ENCODE measurements at regions not wholly inside any gene's neighbourhood (a gene's known extent, or its start where the extent isn't known, plus 50 kb on each side); places are given as distances from the start of the nearest gene placed in this dataset.
A peak's percentile ranks its signal among the peaks of the same experiment; 100 is the strongest.
"Not testable (repeated sequence)": the region's sequence is repeated elsewhere in the genome, so short reads cannot be mapped to it uniquely, and the experiment has no call there.

DNA sequence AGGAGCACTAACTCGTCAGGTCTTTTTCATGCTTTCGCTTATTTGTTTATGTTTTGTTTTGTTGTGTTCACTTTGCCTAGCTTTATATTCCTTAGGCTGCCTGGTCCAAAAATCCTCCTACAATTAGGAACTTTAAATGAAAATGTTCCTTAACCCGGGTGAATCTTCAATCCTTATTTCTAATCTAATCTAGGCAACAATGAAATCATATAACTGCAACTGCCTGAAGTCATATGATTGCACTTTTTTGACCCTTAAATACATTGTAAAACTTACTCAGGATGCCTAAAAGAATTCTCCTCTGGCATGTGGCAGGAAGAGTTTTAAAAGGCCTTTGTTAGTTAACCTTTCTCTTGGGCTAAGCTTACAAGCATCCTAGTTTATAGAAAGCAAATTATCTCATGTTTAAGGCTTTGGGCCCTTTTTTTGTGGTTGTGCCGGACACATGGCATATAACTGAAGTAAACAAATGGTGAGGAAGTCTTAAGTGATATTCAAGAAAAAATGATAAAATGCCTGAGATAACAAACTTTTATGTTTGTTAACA is 279.4 kb downstream of the FAT4 start:
- H3K27me3 ChIP-seq = no peaks in the 10 kb centered on the region
- no peak overlapping the region for H3K4me3 ChIP-seq
- H3K36me3 ChIP-seq = no peaks in the 10 kb centered on the region
- no peaks in the 10 kb centered on the region for H3K9me3 ChIP-seq
- DNase-seq = no peak

DNA sequence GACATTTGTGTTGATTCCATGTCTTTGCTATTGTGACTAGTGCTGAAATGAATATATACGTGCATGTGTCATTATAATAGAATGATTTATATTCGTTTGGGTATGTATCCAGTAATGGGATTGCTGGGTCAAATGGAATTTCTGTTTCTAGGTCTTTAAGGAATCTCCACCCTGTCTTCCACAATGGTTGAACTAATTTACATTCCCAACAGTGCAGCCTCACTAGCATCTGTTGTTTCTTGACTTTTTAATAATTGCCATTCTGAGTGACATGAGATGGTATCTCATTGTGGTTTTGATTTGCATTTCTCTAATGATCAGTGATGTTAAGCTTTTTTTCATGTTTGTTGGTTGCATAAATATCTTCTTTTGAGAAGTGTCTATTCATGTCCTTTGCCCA is 291.2 kb downstream of the FAT4 start:
- not testable (repeated sequence) for H3K4me3 ChIP-seq, H3K9me3 ChIP-seq, H3K27me3 ChIP-seq, H3K36me3 ChIP-seq, DNase-seq

- Histone ChIP-seq H3K4me3 (peak overlapping the region; percentile 2), H3K9me3 (no peaks in the 10 kb centered on the region), H3K36me3 (no peaks in the 10 kb centered on the region), H3K27me3 (no peaks in the 10 kb centered on the region)
- DNase-seq = no peak
Observed at GRCh38 chr4:125620066-125620860, 305.5 kb downstream of the FAT4 start.

- no peaks in the 10 kb centered on the region for H3K9me3 ChIP-seq
- no peak for DNase-seq
- H3K4me3 ChIP-seq = no peak overlapping the region
- no peaks in the 10 kb centered on the region for H3K27me3 ChIP-seq
- no peaks in the 10 kb centered on the region for H3K36me3 ChIP-seq
Observed at GRCh38 chr4:125624951-125625350, 310.2 kb downstream of the FAT4 start.

DNA sequence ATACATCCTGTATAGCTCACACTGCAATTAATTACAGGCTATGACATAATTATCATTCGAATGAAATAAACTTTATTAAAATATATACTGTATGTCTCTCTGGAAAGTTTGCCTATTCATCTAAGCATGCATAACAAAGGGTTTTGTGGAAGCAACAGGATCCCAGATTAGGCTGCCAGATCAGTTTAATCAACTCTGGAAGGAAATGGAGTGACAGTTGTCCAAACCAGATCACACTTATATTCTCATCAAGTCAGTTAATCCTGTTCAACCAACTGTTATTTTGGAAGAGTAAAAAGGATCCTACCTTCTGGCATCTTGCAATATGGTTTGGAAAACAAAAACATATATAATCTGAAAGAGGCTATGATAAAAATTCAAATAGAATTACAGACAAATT is 312.2 kb downstream of the FAT4 start:
- DNase-seq = no peak
- Histone ChIP-seq H3K4me3 (no peak overlapping the region), H3K36me3 (no peaks in the 10 kb centered on the region), H3K27me3 (no peaks in the 10 kb centered on the region), H3K9me3 (no peaks in the 10 kb centered on the region)

DNA sequence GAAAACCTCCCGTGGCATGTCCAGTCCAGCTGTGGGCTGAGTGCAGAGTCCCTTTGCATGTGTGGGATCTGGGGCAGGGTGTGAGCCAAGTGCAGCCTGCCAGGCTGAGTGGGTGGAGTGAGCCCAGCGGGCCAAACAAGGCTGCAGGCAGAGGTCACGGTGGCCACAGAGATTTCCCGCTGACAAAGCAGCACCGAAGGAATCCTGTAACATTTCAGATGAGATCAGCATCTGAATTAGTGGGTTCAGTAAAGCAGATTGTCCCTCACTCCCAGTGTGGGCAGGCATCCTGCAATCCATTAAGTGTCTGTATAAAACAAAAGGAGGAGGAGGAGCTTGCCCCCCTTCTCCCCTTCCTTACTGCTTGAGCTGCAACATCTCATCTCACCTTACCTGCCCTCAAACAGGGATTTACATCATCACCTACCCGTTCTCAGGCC is 324.4 kb downstream of the FAT4 start:
- peak; percentile 26 for DNase-seq
- Histone ChIP-seq H3K27me3 (no peaks in the 10 kb centered on the region), H3K4me3 (no peak overlapping the region), H3K36me3 (no peaks in the 10 kb centered on the region), H3K9me3 (no peaks in the 10 kb centered on the region)

GRCh38 chr4:125641611-125642010 is 326.9 kb downstream of the FAT4 start:
- Histone ChIP-seq H3K4me3 (no peak overlapping the region), H3K36me3 (no peaks in the 10 kb centered on the region), H3K9me3 (no peaks in the 10 kb centered on the region), H3K27me3 (no peaks in the 10 kb centered on the region)
- no peak for DNase-seq

GRCh38 chr4:125642645-125643044 is 327.9 kb downstream of the FAT4 start:
- Histone ChIP-seq H3K36me3 (no peaks in the 10 kb centered on the region), H3K27me3 (no peaks in the 10 kb centered on the region), H3K9me3 (no peaks in the 10 kb centered on the region), H3K4me3 (no peak overlapping the region)
- no peak for DNase-seq

GRCh38 chr4:125649452-125649851 is 334.7 kb downstream of the FAT4 start:
- no peaks in the 10 kb centered on the region for H3K27me3 ChIP-seq
- no peaks in the 10 kb centered on the region for H3K36me3 ChIP-seq
- H3K9me3 ChIP-seq = no peaks in the 10 kb centered on the region
- no peak for DNase-seq
- no peak overlapping the region for H3K4me3 ChIP-seq

DNA sequence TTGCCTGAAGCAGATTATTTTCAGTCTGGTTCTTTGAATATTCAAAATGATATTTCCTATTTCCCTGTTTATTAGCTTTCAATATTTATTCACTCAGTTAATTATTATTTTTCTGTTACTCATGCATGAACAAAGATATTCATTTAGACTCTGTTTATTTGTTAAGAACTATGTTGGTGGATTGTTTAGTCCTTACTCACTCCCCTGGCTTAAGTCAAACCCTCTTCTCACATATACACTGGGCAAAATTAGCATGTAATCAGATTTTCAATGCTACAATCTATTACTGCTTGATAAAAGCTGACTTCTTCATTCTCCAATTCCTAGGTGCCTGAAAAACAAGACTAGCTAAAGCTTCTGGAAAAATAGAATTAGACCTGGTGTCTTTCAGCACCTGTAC is 335.8 kb downstream of the FAT4 start:
- no peak overlapping the region for H3K4me3 ChIP-seq
- no peaks in the 10 kb centered on the region for H3K36me3 ChIP-seq
- no peaks in the 10 kb centered on the region for H3K27me3 ChIP-seq
- H3K9me3 ChIP-seq = no peaks in the 10 kb centered on the region
- DNase-seq = no peak

DNA sequence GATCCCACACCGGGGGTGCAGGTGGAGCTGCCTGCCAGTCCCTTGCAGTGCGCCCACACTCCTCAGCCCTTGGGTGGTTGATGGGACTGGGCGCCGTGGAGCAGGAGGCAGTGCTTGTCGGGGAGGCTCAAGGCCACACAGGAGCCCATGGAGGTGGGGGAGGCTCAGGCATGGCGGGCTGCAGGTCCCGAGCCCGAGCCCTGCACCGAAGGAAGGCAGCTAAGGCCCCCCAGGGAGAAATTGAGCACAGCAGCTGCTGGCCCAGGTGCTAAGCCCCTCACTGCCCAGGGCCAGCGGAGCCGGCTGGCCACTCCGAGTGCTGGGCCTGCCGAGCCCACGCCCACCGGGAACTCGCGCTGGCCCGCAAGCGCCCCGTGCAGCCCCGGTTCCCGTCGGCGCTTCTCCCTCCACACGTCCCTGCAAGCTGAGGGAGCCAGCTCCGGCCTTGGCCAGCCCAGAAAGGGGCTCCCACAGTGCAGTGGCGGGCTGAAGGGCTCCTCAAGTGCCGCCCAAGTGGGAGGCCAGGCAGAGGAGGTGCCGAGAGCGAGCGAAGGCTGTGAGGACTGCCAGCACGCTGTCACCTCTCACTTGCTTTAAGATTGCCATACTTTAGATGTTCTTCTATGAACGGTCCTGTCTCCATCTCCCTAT is 337.1 kb downstream of the FAT4 start:
- not testable (repeated sequence) for H3K27me3 ChIP-seq, H3K4me3 ChIP-seq, H3K9me3 ChIP-seq, H3K36me3 ChIP-seq, DNase-seq

DNA sequence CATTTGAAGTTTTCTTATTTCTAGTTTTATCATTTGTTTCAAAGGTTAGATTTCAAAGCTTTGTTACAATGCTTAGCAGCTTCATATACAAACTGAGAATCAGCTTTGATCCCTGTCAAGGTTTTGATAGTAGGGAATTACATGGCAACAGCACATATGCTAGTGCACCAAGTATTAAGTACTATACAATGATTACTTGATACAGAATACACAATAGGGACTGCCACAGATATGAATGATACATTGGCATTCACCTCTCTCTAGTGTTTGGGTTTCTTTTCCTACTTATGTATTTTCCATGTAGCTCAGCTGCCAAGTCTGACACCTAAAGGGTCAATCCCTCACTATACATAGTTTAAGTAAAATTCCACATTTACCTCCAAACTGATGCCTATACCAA is 344.0 kb downstream of the FAT4 start:
- H3K9me3 ChIP-seq = no peaks in the 10 kb centered on the region
- no peaks in the 10 kb centered on the region for H3K36me3 ChIP-seq
- no peaks in the 10 kb centered on the region for H3K27me3 ChIP-seq
- DNase-seq = no peak
- no peak overlapping the region for H3K4me3 ChIP-seq

DNA sequence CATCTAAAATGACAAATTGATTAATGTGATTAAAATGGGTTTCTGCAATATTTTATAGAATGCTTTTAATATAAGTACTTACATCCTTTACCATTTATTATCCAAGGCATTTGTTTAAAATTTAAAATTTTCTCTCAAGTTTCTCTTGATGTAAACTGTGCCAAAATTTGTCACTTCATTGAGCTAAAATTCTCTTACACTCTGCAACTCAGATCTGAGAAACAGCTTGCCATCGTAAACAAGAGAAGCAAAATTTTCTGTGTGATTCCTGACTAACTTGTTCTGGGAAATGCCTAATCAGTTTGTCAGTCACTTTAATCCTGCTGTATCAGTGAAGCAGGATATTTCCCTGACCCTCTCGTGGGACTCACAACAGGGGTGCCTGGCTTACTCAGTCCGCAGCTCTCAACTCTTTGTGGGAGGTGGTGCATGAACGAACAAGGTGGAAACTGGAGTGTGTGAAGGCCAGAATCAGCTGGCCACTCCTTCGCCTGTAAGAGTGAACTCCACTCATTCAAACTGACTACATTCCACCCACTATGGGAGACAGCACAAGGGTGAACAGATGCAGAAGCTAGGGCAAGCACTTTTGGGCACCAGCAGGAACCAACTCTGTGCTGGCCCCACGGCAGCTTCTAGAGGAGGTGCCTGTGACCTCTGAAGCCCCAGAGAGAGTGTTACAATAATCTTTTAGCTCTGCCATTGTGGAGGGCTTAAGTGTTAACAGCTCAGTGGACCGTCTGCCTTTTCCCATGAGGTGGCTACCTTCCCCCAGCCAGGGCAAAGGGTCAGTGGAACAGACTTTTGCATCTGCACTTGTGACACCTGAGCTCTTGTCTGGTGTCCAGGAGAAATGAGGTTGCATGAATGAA is 349.4 kb downstream of the FAT4 start:
- DNase-seq = peak; percentile 15
- Histone ChIP-seq H3K4me3 (no peak overlapping the region), H3K9me3 (no peaks in the 10 kb centered on the region), H3K36me3 (no peaks in the 10 kb centered on the region), H3K27me3 (no peaks in the 10 kb centered on the region)

- DNase-seq = no peak
- Histone ChIP-seq H3K27me3 (no peaks in the 10 kb centered on the region), H3K36me3 (no peaks in the 10 kb centered on the region), H3K4me3 (no peak overlapping the region), H3K9me3 (no peaks in the 10 kb centered on the region)
Observed at GRCh38 chr4:125666635-125667034, 351.9 kb downstream of the FAT4 start.

GRCh38 chr4:125676156-125676555 is 361.4 kb downstream of the FAT4 start:
- Histone ChIP-seq H3K27me3 (no peaks in the 10 kb centered on the region), H3K4me3 (no peak overlapping the region), H3K9me3 (no peaks in the 10 kb centered on the region), H3K36me3 (no peaks in the 10 kb centered on the region)
- no peak for DNase-seq

DNA sequence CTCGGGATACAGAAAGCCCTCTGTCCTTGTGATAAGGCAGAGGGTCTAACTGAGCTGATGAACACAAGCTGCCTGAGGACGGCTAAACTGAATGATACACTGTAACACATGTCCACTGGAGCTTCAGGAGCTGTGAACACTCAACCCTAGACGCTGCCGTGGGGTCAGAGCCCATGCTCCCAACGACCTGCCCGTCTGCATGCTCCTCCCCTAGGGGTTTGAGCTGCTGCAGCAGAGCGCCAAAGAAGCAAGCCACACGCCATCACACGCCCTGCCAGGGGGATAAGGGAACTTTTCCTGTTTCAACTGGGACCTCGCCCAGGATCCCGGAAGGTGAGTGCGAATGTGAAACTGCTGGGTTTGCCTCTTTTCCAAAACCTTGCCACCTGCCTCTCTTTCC is 361.8 kb downstream of the FAT4 start:
- DNase-seq = no peak
- Histone ChIP-seq H3K4me3 (no peak overlapping the region), H3K27me3 (no peaks in the 10 kb centered on the region), H3K9me3 (no peaks in the 10 kb centered on the region), H3K36me3 (no peaks in the 10 kb centered on the region)

- Histone ChIP-seq H3K4me3 (no peak overlapping the region), H3K36me3 (no peaks in the 10 kb centered on the region), H3K9me3 (no peaks in the 10 kb centered on the region), H3K27me3 (no peaks in the 10 kb centered on the region)
- DNase-seq = no peak
Observed at GRCh38 chr4:125677665-125678307, 363.0 kb downstream of the FAT4 start.
